ENCODE measurements at regions not wholly inside any gene's neighbourhood (a gene's known extent, or its start where the extent isn't known, plus 50 kb on each side); places are given as distances from the start of the nearest gene placed in this dataset.

- no peak overlapping the region for H3K4me3 Mint-ChIP-seq (ENCODE audit: low read depth)
- no peak for DNase-seq (ENCODE audit: low spot score, unreplicated experiment)
- TF ChIP-seq CTCF (IDR thresholded peaks at IDR 0.05; ENCODE audit: unreplicated experiment) = no peak
- peaks cover 14% of the 10 kb centered on the region for H3K9me3 Mint-ChIP-seq (ENCODE audit: low read depth)
- H3K36me3 Mint-ChIP-seq (ENCODE audit: insufficient read depth) = no peaks in the 10 kb centered on the region
- H3K27me3 Mint-ChIP-seq = no peaks in the 10 kb centered on the region
- H3K27ac Mint-ChIP-seq = no peak overlapping the region
- H3K4me1 Mint-ChIP-seq (ENCODE audit: low read depth) = no peaks in the 10 kb centered on the region
Measured at GRCh38 chr4:23174179-23174578, 481.4 kb downstream of the GBA3 start.

GRCh38 chr4:23171976-23172375 is 479.2 kb downstream of the GBA3 start:
- no peak for DNase-seq (ENCODE audit: low spot score, unreplicated experiment)
- Mint-ChIP-seq H3K9me3 (ENCODE audit: low read depth) (peaks cover 5% of the 10 kb centered on the region), H3K27me3 (no peaks in the 10 kb centered on the region), H3K27ac (no peak overlapping the region), H3K4me3 (ENCODE audit: low read depth) (no peak overlapping the region), H3K4me1 (ENCODE audit: low read depth) (no peaks in the 10 kb centered on the region), H3K36me3 (ENCODE audit: insufficient read depth) (no peaks in the 10 kb centered on the region)
- TF ChIP-seq CTCF (IDR thresholded peaks at IDR 0.05; ENCODE audit: unreplicated experiment) = no peak

DNA sequence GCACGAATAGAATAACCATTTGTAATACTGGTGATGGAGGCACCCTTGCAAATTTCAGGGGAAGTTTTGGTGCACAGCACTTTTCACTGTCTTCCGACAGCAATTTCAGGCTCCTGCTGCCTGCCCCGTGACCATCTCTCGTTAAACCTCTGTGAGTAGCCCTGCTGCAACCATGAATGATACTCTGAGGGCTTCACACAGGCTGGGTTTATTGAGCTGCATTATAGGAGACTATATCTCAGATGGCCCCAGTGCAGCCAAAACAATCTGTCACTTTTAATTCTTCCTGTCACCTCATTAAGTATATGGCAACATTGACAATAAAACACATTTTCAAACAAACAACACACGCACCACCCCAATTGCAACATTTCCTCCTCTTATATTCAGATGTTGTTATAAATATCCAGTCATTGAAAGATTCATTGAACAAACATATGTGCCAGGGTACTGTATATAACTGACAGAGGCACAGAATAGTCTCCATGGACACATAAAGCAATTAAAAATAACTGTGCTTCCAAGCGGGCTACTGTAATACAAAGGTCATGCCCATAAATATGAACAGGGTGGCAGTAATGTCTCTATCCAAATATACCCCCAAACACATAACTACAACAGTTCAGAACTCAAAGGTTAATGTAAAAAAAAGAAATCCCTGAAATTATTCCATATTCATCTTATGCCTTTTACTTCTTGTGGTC is 477.0 kb downstream of the GBA3 start:
- Mint-ChIP-seq H3K27me3 (no peaks in the 10 kb centered on the region), H3K4me1 (ENCODE audit: low read depth) (no peaks in the 10 kb centered on the region), H3K4me3 (ENCODE audit: low read depth) (no peak overlapping the region), H3K36me3 (ENCODE audit: insufficient read depth) (no peaks in the 10 kb centered on the region), H3K27ac (no peak overlapping the region), H3K9me3 (ENCODE audit: low read depth) (peaks cover 2% of the 10 kb centered on the region)
- TF ChIP-seq CTCF (IDR thresholded peaks at IDR 0.05; ENCODE audit: unreplicated experiment) = no peak
- no peak for DNase-seq (ENCODE audit: low spot score, unreplicated experiment)

- no peak for DNase-seq (ENCODE audit: low spot score, unreplicated experiment)
- no peak for TF ChIP-seq CTCF (IDR thresholded peaks at IDR 0.05; ENCODE audit: unreplicated experiment)
- Mint-ChIP-seq H3K4me1 (ENCODE audit: low read depth) (peaks cover 15% of the 10 kb centered on the region), H3K27ac (no peak overlapping the region), H3K9me3 (ENCODE audit: low read depth) (no peaks in the 10 kb centered on the region), H3K4me3 (ENCODE audit: low read depth) (no peak overlapping the region), H3K36me3 (ENCODE audit: insufficient read depth) (no peaks in the 10 kb centered on the region), H3K27me3 (no peaks in the 10 kb centered on the region)
Measured at GRCh38 chr4:23166919-23167318, 474.2 kb downstream of the GBA3 start.

- no peaks in the 10 kb centered on the region for H3K36me3 Mint-ChIP-seq (ENCODE audit: insufficient read depth)
- TF ChIP-seq CTCF (IDR thresholded peaks at IDR 0.05; ENCODE audit: unreplicated experiment) = no peak
- H3K4me1 Mint-ChIP-seq (ENCODE audit: low read depth) = peaks cover 15% of the 10 kb centered on the region
- no peaks in the 10 kb centered on the region for H3K9me3 Mint-ChIP-seq (ENCODE audit: low read depth)
- no peaks in the 10 kb centered on the region for H3K27me3 Mint-ChIP-seq
- no peak for DNase-seq (ENCODE audit: low spot score, unreplicated experiment)
- no peak overlapping the region for H3K27ac Mint-ChIP-seq
- no peak overlapping the region for H3K4me3 Mint-ChIP-seq (ENCODE audit: low read depth)
Measured at GRCh38 chr4:23166407-23166806, 473.7 kb downstream of the GBA3 start.

Measured in progenitor cell of endocrine pancreas (in vitro differentiated cells).